Suppressor macrophage treated with lipopolysaccharide for 4 hours (primary cell): ENCODE measurements at regions not wholly inside any gene's neighbourhood (a gene's known extent, or its start where the extent isn't known, plus 50 kb on each side); places are given as distances from the start of the nearest gene placed in this dataset.

Source experiments
- DNase-seq: peaks from one replicate; pipeline ENCODE4 v3.0.0-alpha.2; 2020

DNA sequence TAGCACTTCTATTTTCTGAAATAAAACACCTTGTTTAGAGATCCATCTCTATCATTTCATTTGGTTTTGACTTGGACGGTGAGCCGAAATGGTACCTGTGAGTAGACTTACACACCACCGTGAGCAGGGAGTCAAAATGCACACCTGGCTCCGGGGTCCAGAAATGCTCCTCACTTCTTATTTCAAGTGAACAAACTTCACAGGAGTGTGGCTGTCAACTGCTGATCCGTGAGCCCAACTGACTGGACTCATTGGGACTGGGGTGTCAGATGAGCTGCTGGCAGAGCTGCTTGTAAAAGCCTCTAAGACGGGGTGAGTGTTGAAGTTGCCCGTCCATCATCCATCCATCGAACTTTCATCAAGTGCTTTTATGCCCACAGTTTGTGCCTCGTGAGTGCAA, 435.5 kb downstream of the GLRX3 start:
- no peak for DNase-seq

DNA sequence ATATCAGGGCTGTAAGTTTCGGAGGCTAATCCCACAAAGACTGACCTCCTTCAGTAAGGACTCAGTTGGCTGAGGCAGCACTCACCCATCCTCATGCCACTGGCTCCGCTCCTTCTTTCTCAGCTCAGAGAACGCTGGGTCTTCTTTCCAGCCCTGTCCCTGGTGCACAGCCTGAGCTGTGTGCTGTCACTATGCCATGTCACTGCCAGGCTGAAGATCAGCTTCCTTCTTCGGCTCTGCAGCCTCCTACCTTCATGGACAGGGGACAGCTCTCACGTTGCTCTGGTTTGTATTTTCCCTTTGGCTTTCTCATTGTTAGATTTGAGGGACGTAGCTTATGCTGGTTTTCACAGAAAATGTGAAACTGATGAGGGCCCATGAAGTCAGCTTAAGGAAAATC, 437.3 kb downstream of the GLRX3 start:
- no peak for DNase-seq

- no peak for DNase-seq
Measured at GRCh38 chr10:130575756-130576285, 439.6 kb downstream of the GLRX3 start.

GRCh38 chr10:130576427-130576826, 440.2 kb downstream of the GLRX3 start:
- no peak for DNase-seq

DNA sequence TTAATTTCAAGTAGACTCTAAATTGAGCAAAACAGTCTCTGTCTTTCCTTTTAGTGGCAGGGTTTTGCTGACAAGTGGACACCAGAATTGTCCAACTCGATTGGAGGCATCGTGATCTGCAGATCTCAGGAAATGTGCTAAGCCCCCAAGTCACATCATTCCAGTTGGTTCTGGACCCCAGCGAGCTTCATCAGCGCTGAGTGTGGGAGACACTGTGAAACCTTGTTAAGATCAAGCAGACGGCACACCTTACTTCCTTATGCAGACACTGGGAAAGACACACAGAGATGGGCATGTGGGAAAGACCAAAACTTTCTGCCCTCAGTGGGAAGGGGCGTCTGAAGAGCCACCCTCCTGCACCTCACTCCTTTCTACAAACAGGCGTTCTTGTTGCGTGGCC, 440.8 kb downstream of the GLRX3 start:
- DNase-seq = no peak

DNA sequence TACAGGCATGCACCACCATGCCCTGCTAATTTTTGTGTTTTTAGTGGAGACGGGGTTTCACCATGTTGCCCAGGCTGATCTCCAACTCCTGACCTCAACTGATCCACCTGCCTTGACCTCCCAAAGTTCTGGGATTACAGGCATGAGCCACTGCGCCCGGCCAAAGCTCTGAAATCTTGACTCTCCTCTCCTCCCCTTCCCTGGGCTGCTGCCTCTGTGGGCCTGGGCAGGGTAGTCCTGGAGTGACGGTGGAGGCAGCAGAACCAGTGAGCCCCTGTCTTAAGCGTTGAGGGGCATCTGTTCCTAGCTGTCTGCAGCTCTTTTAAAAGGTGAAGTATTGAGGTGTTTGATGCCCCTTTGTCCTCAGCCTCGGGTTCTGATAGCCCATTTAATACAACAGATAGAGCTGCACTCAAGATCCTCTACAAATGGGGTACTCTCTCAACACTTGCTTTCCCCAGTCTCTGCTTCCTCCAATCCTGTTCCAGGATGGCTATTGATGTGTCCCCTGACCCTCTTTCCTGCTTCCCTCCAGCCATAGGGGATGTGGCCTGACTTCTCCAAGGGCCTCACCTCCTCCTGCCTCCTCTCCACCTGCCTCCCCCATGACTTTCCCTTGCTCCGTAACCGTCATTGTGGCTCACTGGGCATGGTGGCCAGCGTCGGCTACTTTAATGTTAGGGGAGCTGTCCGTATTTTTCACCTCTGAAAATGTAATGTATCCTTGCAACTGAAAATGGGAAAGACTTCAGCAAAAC, 442.5 kb downstream of the GLRX3 start:
- no peak for DNase-seq

DNA sequence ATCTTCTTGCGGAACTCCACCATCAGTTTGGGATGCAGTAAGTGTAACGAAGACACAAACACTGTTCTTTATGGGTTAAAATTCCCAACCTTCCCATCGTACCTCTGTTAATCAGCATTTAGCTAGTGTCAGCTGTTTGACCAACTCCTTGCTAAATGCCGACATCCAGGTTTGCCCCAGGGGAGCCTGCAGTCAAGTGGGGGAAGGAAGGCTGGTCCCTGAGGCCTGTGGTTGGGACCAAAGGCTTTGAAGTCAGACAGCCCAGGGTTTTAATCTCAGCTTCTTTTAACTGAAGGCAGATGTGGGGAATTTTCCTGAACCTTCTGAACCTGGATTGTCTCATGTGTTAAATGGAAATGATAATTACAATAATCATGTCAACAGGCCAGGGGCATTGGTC, 443.7 kb downstream of the GLRX3 start:
- DNase-seq = no peak

GRCh38 chr10:130580975-130581374, 444.8 kb downstream of the GLRX3 start:
- no peak for DNase-seq

GRCh38 chr10:130587718-130588117, 451.5 kb downstream of the GLRX3 start:
- no peak for DNase-seq

DNA sequence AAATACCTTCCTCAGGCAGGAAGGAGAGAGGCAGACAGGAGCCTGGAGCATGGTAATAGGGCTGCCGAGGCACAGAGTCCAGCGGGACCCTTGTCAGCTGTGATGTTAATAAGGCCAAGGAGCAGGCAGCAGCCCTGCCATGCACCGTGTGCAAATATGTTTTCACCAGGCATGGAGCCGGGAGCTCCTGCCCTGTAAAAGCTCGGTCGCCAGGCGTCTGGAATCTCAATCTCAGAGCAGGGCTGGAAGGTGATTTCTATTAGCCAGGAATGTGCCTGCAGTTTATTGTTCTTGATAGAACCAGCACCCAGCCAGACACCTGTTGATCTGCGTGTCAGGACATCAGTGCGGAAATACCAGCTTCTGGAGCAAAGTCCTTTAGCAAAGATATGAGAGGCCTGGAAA, 469.8 kb downstream of the GLRX3 start:
- DNase-seq = no peak

DNA sequence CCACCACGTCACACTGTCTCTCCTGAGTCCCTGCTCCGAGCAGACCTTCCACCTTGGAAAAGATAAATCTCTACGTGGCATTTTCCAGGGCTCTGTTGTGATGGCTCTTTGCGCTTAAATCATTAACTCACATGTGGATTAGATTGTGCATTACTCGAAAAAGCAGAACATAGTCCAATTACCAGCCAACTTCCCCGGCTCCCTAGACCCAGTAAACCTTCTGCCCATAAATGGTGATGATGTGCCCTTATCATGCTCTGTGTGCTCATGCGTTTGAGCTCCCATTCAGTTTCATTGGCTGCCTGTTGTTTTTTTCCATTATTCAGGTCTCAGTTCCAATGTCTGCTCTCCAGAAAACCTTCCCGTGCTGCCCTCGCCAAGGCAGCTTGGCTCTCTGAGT, 471.2 kb downstream of the GLRX3 start:
- DNase-seq = no peak

DNA sequence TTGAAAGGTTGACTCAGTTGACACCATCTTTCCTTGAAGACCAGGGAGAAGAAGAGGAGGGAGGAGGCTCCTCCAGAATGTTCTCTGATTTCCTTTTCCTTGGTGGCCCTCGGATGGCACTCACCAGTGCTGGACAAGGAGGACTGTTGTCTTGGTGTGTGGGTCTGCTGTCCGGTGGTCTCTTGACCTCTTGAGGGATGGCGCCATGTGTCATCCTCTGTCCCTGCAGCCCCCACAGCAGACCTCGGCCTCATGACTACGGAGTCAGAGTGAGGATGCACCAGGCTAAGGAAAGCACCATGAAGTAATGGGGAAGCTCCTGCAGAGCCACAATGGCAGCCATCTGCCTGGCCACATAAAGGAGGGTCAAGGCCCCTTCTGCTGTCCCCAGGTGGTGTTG, 475.0 kb downstream of the GLRX3 start:
- DNase-seq = no peak

- DNase-seq = no peak
Measured at GRCh38 chr10:130615457-130615856, 479.3 kb downstream of the GLRX3 start.

GRCh38 chr10:130617985-130618384, 481.8 kb downstream of the GLRX3 start:
- no peak for DNase-seq

- no peak for DNase-seq
Measured at GRCh38 chr10:130618647-130619046, 482.5 kb downstream of the GLRX3 start.

DNA sequence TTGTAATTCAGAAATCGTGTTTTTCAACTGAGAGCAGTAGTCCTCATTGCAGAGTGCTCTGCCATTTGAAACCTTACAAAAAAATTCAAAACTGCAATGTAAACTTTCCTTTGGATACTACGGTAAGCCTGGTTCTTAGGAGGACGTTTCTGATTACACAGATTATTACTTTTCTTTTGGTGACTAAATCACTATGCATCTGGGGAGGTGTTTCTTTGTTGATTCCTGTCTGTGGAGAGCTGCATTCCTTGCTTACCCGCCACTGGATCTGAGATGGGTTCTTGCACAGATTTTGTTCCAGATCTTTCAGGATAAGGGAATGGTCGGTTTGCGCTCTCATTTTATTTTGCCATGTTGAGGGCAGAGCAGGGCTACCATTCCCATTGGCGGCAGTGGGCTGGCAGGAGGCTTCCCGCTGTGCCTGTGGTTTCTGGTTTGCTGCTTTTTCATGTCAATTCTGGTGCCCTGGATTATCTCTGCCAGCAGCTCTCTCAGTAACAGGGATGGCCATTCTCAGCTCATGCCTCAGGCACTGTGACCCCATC, 485.1 kb downstream of the GLRX3 start:
- DNase-seq = no peak

GRCh38 chr10:130623680-130624267, 487.6 kb downstream of the GLRX3 start:
- no peak for DNase-seq

GRCh38 chr10:130627346-130628045, 491.3 kb downstream of the GLRX3 start:
- DNase-seq = no peak

DNA sequence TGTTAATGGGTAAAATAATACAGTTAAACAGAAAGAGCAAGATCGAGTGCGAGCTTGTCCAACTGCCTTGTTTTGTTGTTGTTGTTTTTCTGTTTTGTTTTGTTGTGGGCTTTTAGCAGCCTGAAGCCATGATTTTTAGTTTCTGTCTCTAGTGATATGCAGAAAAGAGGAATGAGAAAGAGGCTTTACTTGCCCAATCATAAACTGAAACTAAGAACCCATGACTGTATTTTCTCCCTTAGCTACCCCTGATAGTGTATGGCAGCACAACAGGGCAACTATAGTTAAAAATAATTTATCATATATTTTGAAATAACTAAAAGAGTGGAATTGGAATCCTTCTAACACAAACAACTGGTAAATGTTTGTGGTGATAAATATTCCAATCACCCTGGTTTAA, 493.9 kb downstream of the GLRX3 start:
- DNase-seq = peak; percentile 64

- DNase-seq = peak; percentile 73
Measured at GRCh38 chr10:130631142-130632096, 495.2 kb downstream of the GLRX3 start.

DNA sequence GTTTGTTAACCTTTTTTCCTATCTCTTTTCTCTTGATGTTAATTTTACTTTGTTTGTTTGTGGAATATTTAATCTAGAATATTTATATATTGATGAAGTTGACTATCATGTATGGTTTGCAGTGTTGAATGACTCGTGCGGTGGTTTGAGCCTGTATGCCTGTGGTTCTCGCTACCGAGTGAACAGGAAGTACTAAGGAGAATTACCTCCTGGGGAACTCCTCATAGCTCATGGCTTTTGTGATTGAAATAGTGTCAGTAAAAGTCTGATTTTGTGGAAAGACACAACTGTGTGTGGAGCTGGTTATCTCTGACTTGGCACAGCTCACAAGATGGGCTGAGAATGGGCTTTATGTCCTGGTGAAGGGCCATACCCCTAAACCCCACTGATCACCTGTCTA, 498.6 kb downstream of the GLRX3 start:
- peak; percentile 11 for DNase-seq

- no peak for DNase-seq
Measured at GRCh38 chr10:130635528-130635927, 499.3 kb downstream of the GLRX3 start.
